GM06990 (cell line): ENCODE measurements at regions not wholly inside any gene's neighbourhood (a gene's known extent, or its start where the extent isn't known, plus 50 kb on each side); places are given as distances from the start of the nearest gene placed in this dataset.
A peak's percentile ranks its signal among the peaks of the same experiment; 100 is the strongest.
"Not testable (repeated sequence)": the region's sequence is repeated elsewhere in the genome, so short reads cannot be mapped to it uniquely, and the experiment has no call there.

Source experiments
- DNase-seq: peaks from one replicate; pipeline ENCODE4 v3.0.0-alpha.2; 2011; ENCODE audit not compliant: insufficient read length; ENCODE audit errors: extremely low read depth
- H3K27me3 ChIP-seq: replicated peaks from 2 replicates; pipeline ENCODE4 v1.6.0; 2011; ENCODE audit warnings: low read length; ENCODE audit not compliant: control insufficient read depth, insufficient read depth
- H3K36me3 ChIP-seq: 2 replicates; pipeline ENCODE4 v1.5.1; 2011; ENCODE audit warnings: low read length; ENCODE audit not compliant: control insufficient read depth, insufficient read depth
- H3K4me3 ChIP-seq: replicated peaks from 2 replicates; pipeline ENCODE4 v1.5.1; 2011; ENCODE audit warnings: low read depth, mild to moderate bottlenecking, control low read depth, low read length
- CTCF ChIP-seq: IDR thresholded peaks from 2 replicates; pipeline ENCODE4 v1.5.1; 2011; ENCODE audit warnings: low read length, control low read depth, mild to moderate bottlenecking, inconsistent platforms; ENCODE audit not compliant: insufficient read depth, poor library complexity, severe bottlenecking

GRCh38 chr14:105857826-105858675, 331.7 kb downstream of the TMEM121 start:
- Histone ChIP-seq H3K36me3 (peaks cover 18% of the 10 kb centered on the region), H3K27me3 (no peaks in the 10 kb centered on the region), H3K4me3 (peak overlapping the region; percentile 38)
- no peak for TF ChIP-seq CTCF
- no peak for DNase-seq

DNA sequence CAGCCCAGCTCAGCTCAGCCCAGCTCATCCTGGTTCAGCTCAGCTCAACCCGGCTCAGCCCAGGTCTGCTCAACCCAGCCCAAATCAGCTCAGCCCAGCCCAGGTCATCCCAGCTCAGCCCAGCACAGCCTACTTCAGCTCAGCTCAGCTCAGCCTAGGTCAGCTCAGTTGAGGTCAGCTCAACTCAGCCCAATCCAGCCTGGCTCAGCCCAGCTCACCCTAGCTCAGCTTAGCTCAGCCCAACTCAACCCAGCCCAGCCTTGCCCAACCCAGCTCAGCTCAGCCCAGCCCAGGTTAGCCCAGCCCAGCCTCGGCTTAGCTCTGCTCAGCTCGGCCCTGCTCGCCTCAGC, 332.3 kb downstream of the TMEM121 start:
- no peak for DNase-seq
- Histone ChIP-seq H3K4me3 (peak overlapping the region; percentile 38), H3K27me3 (no peaks in the 10 kb centered on the region), H3K36me3 (peaks cover 24% of the 10 kb centered on the region)
- TF ChIP-seq CTCF = no peak

DNA sequence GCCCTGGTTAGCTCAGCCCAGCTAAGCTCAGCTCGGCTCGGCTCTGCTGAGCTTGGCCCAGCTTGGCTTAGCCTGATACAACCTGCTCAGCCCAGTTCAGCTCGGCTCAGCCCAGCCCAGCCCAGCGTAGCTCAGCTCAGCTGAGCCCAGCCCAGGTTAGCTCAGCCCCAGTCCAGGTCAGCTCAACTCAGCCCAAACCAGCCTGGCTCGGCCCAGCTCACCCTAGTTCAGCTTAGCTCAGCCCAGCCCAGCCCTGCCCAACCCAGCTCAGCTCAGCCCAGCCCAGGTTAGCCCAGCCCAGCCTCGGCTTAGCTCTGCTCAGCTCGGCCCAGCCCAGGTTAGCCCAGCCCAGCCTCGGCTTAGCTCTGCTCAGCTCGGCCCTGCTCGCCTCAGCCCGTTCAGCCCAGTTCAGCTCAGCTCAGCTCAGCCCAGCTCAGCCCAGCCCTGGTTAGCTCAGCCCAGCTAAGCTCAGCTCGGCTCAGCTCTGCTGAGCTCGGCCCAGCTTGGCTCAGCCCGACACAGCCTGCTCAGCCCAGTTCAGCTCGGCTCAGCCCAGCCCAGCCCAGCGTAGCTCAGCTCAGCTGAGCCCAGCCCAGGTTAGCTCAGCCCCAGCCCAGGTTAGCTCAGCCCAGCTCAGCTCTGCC, 332.8 kb downstream of the TMEM121 start:
- Histone ChIP-seq H3K4me3 (peak overlapping the region; percentile 80), H3K36me3 (peaks cover 25% of the 10 kb centered on the region)
- not testable (repeated sequence) for H3K27me3 ChIP-seq, DNase-seq

- H3K4me3 ChIP-seq = peak overlapping the region; percentile 80
- peaks cover 25% of the 10 kb centered on the region for H3K36me3 ChIP-seq
- TF ChIP-seq CTCF = no peak
- H3K27me3 ChIP-seq = no peaks in the 10 kb centered on the region
- no peak for DNase-seq
Measured at GRCh38 chr14:105859717-105860614, 333.6 kb downstream of the TMEM121 start.

GRCh38 chr14:105860615-105861580, 334.5 kb downstream of the TMEM121 start:
- Histone ChIP-seq H3K36me3 (peaks cover 25% of the 10 kb centered on the region), H3K27me3 (no peaks in the 10 kb centered on the region), H3K4me3 (peak overlapping the region; percentile 80)
- TF ChIP-seq CTCF = no peak
- DNase-seq = peak; percentile 42
